Nucleus accumbens (tissue), 56 donors: ENCODE measurements at regions not wholly inside any gene's neighbourhood (a gene's known extent, or its start where the extent isn't known, plus 50 kb on each side); places are given as distances from the start of the nearest gene placed in this dataset.

ENCODE experiments used
- DNase-seq, 56 donors: peaks; one replicate each; lab custom pipeline; 2025; lab: John Stamatoyannopoulos, UW

DNA sequence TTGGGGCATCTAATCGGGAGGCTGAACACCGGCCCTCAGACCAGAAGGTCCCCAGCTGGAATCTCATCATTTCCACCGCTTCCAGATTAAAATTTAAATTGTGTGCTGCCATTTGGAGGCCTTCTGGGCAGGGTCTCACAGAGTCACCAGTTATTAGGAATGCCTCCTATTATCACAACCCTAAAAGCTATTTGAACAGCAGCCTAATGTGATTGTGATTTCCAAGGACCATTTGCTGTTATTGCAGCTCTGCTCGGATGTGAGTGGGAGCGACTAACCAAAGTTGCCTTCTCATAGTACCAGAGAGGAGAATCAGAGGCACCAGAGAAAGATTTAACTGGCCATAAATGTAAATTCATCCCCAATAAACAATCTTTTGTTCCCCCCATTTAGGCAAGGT lies 277.3 kb downstream of the RNF144B start:
- no peak for DNase-seq

DNA sequence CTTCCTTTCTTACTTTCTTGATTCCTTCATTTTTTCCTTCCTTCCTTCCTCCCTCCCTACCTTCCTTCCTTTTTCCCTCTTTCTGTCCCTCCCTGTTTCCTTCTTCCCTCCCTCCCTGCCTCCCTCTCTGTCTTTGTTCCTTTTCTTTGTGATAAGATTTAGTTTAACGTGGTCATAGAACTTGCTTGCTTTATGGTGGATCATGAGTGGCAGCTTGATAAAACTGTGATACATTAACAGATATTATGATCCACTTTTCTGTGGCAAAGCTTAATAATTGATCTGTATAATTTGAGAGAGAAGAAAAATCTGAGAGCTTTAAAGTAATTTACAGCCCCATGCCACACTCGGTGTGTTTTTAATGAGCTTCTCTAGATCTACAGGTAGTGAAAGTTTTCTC lies 280.5 kb downstream of the RNF144B start:
- no peak for DNase-seq

DNA sequence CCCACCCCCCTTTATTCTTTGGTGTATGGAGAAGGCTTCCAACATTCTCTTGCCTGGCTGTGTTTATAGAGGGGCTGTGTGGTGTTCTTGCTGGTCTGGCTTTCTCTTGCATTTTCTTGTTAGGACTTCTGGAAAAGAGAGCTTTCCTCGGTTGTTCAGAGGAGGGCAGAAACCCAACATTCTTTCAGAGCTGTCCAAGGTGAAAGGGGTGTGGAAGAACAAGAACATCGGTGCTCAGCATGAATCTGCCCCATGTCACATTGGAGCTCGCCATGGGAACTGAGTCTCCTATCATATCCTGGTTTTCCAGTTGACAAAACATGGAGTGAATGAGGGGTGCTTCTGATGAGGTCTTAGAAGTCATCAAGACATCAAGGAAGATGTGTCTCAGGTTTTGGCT lies 281.8 kb downstream of the RNF144B start:
- DNase-seq, result no peak

DNA sequence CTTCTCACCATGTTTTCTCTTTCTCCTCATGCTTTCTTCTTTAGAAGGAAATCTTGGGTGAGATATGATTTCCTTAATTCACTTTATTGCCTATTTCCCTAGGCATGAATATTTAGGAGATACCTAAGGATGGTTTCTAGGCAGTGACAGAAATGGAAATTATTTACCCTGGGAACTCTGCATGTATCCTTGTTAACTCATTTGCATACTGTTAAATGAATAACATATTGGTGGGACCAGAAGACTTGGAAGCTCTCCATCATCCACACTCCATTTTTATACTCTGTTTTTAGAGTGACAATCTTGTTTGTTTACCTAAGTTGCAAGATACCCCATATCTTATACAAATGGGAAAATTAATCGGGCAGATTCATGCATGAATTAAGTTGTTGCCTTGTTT lies 285.7 kb downstream of the RNF144B start:
- DNase-seq, result no peak

DNA sequence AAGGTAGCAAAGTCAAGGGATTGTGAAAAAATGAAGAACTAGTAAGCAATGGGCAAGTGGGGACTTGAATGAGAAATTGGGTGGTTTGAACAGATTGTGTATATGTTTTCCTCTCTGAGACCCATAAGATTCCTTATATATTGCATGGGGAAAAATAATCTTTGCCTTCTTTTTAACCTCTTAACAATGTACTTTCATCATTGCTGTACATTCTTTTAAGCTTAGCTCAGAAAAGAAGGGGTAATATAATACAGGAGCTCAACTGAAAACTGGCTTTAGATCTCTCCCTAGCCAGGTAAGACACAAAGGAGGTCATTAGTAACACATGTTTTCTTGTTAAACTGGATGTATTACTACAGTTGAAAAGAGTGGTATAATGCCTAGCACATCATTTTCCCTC lies 287.2 kb downstream of the RNF144B start:
- DNase-seq, result no peak

DNA sequence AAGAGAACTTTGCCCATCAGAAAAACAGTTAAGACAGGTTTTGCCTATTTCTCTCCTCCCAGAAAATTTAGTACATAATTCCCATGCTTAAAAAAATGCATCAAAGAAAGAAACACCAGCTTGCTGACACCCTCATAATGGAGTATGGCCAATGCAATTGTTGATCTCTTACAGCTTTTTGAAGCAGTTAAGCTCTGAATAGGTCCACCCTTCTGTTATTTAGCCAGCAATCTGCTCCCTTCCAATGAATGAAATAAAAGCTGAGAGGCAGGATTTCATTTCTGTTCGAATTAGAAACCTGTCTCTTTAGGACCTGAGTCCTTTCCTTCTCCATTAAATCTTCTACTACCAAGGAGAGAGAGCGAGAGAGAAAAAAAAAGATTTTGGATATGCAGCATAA lies 288.7 kb downstream of the RNF144B start:
- no peak for DNase-seq

DNA sequence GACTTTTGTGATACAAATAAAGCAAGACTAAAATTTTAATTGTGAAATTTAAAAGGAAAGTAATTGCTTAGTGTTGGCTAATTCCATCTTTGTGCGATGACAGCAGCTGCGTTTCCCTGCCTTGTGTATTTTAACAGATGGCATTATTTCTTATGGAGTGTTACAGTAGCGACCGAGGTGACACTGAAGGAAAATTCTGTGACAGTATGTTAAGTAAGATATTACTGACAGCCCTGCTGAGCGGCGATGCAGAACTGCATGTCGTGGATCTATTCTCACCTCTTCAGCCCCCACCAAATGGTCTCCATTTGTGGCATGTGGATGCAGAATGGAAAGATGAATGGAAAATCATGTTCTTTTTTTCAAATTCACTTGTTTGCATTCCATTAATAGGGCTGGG lies 289.4 kb downstream of the RNF144B start:
- no peak for DNase-seq

DNA sequence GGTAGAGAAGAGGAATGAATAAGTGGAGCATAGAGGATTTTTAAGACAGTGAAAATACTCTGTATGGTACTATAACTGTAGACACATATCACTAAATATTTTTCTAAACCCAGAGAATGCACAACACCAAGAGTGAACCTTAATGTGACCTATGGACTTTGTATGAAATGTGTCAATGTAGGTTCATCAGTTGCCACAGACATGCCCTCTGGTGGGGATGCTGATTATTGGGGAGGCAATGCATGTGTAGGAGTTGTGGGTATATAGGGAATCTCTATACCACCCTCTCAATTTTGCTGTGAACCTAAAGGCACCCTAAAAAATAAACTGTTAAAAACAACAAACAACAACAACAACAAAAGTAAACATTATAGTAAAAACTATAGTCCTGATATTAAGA lies 293.7 kb downstream of the RNF144B start:
- no peak for DNase-seq

DNA sequence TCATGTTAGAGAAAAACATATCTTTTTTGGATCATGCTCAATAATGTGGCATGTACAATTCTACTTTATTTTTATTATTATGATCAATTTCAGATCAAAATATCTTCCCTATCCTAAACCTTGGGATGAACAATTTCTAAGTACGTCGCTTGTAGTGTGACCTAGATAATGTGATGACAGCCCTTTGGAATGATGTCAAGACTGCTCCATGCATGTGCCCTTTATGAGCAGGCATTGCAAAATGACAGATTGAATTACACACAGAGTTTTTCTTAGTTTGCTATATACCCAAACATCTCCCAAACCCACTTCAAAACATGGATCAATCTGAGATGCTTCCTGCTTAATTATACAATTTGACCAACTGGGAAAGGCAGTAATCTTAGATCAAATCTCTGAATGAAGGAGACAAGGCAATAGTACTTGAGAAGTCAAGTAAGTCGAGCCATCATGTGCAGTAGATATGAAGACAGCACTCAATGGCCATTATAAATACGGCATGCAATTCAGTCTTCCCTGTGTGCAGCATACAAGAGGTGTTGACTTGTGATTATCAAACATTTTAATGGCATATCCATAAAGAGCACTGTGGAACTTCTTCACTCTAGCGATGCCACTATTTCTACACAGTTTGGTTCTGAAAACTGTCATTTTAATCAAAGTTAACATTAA lies 294.8 kb downstream of the RNF144B start:
- DNase-seq, result no peak

DNA sequence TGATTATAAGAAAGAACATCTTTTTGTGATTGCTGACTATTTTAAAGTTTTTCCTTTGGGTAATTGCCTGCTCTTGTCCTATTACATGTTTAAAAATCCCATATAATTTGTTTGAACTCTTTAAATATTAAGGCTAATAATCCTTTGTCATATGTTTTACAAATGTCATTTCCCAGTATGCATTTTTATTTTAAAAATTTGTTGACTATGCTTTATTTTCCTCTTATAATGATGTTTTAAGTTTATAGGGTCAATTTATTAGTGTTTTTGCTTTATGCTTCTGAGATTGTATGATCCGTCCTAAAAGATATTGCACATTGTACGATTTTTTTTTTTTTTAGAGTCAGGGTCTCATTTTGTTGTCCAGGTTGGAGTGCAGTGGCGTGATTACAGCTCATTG lies 297.2 kb downstream of the RNF144B start:
- no peak for DNase-seq

DNA sequence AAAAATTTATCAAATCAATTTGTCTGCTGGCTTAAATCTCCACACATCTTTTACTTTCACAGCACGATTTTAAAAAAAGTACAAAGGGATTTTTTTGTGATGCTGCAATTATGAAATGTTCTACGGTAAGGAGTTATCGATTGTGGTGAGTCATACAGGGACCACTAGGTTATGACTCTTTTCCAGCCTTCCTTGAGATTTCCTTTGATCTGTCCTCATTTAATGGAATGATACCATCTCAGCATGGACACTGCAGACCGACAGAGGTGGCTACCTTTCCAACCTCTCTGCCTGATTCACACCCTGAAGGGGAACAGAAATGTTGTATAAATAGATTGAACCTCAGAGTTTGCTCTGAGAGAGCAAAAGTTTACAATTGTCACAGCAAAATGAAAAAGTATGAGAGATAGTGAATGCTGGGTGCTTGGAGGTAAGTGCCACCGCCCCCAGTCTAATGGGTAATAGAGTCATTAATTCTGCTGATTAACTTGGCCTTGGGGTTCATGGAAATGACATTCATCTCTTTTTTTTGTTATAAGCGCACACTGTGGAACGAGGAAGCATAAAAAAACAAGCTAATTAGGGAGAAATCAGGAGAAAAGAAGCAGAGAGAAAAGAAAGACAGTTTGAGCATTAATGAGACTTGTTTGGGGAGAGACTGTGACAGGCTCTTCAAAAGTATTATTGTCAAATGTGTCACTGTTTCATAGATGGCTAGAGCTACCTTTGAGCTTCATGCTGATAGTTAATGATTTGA lies 306.0 kb downstream of the RNF144B start:
- no peak for DNase-seq

DNA sequence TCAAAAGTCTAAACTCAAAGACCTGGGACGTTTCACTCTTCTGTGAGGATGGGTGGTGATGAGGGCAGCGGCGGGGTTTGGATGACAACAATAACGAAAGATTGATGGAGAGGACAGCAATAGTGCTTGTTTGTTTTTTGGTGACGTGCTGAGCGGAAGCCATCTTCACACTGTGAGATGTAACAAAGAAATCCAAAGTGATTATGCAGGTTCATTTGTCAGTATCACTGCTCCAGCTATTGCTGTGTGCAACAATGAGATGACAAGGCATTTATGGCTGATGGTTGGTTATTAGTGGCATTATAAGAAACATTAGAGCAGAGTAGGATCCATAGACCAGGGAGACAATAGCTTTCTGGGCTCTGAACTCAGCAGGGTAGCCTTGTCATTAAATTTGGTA lies 306.7 kb downstream of the RNF144B start:
- no peak for DNase-seq

DNA sequence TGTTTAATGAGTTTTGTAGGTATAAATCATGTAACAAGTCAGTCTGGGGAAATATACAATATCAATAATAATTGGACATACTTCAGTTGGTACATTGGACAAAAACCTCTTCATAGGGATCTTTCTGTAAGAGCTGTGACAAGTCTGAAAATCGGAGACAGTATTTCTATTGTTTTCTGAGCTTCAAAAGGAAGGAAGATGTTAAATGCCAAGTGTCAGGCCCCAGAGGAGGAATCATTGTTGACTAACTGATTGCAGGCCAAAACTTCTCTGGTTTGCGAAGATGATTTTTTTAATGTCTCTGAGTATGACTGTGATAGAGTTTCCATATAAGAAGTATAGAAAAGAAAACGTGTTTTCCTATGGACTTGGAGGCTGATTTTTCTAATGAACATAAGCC lies 316.4 kb downstream of the RNF144B start:
- no peak for DNase-seq

DNA sequence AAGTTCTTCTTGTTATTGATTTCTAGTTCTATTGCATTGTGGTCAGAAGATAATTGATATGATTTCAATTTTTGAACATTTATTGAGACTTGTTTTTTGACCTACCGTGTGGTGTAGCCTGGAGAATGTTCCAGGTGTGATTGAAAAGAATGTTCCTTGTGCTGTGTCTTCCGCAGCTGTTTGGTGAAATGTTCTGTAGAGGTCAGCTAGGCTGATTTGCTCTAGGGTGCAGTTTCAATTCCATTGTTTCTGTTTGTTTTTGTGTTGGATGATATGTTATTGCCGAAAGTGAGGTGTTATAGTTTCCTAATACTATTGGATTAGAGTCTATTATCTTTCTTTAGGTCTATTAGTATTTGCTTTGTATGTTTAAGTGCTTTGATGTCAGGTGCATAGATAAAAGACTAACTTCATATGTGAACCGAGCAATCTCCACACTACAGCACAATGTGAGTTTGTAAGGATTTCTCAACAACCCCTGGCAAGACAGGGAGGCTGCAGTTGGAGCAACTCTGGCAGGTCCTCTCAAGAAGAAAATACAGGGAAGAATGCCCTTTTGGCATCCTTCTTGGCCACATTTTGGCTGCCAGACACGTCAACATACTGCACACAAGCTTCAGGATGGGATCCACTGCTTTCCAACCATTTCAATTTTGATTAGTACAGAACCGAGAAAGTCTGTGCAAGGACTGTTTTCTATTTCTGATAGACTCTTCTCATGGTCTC lies 320.7 kb downstream of the RNF144B start:
- DNase-seq, result no peak

DNA sequence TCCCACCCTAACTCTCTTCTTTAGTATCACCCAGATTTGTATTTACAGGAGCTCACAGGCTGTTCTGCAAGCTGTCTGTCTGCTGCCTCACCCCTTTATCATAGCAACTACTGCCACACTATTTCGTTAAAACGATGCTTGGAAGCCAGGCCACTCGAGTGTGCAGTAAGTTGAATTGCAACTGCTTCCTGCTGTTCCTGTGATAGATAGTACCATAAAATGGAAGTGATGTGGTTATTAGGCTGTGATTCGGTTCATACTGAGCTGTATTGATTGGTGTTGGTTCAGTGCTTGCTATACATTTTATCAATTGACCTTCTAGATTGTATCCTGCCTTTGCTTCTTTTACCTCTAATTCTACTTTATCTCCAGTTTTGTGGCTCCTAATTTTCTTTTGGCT lies 325.4 kb downstream of the RNF144B start:
- DNase-seq, result no peak

DNA sequence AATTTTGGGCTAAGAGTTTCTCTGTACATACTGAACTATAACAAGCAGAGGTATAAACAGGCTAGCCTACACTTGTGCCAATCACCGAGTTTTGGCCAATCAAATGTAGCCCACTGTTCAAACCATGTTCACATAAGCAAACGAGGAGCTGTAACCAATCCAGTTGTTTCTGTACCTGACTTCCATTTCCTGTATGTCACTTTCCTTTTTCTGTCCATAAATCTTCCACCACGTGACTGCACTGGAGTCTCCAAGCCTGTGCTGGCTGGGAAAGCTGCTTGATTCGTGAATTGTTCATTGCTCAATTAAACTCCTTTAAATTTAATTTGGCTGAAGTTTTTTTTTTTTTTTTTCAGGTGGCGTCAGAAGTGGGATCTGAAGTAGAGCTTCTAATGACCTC lies 332.9 kb downstream of the RNF144B start:
- no peak for DNase-seq

DNA sequence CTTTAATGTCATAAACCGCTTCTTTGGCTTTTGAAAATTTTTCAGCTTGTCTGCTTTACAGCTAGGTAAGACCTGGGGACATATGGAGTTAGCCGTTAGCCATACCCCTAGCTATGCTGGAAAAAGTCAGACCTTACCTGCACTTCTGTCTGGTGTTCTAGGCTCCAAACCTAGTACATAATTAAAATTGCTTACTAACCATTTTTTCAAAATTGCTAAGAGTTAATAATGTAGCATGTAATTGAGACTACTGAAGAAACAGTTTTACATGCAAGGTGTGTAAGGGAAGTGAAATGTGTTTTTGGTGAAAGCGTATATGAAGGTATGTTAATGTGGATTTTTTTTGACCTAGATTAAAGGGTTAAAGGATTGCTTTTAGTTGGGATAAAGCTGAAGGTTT lies 336.9 kb downstream of the RNF144B start:
- no peak for DNase-seq

DNA sequence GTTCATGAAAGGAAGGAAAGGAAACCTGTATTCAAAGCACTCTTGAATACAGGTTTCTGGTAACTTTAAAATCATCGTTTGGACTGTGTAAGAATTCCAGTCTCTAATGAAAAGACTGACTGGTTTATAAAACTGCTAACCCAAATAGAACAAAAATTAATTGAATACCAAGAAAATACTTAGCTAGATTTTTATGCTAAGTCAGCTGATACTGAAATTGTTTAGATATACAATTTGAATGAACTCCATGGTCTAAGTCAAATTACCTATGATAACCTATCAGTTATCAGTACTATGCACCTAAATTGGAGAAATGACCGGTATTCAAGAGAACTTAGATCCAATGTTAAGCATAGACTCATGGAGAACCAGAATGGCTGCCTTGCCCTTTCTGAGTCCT lies 338.3 kb downstream of the RNF144B start:
- DNase-seq, result no peak

DNA sequence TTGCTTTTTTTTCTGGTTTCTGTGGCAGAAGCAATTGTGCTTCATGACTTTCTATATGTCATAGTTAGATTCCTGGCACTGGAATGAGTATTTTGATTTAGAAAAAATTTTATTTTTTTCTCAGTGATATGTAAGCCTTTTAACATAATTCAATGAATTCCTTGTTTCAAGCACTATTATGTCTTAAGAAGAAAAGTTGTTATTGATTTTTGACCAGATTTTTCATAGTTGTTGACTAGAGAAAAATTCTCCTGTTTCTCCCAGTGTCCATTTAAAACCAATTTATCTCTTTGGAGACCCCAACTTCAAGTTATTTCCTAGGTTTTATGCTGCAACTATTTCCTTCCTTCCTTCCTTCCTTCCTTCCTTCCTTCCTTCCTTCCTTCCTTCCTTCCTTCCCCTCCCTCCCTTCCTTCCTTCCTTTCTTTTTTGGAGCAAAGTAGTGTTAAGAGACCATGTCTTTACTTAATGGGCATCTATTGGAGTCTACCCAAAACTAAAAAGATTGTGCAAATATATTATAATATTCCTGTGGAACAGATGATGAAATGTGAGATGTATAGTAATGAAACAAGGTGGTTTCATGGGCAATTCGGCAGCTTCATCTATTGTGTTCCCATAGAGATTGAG lies 346.9 kb downstream of the RNF144B start:
- no peak for DNase-seq

DNA sequence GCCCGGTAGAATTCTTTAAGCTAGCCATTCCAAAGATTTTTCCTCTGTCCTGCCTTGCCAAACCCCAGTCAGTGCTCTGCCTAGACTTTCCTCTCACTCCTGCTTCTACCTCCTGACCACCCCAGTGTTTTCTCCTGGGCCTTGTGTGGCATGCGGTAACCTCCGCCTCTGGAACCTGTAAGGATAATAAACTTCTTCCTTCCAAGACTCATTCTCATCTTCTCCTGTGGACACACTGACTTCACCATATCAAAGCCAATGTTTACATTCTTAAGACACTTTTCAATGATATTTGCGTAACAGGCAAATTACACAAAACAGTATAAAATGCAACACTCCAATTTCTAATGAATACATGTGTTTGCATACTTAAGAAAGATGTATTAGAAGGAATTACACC lies 354.6 kb downstream of the RNF144B start:
- DNase-seq, result no peak

DNA sequence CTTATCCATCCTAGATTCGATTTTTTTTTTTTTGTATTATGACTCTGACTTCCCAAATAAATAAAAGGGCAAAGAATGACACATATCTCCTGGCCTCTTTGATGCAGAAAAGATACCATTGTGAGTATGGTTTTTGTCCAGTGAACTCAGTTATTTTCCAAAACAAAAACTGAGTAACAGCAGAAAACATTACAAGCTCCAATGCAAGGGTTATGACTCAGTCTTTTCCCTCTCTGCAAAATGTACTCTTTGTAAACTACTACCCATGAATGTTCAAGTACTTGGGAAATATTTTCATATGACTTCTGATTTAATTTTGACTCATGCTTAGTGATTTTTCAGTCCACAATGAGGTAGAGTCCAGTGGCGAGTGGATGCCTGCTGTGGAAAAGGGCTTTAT lies 355.3 kb downstream of the RNF144B start:
- no peak for DNase-seq
